ENCODE measurements at regions not wholly inside any gene's neighbourhood (a gene's known extent, or its start where the extent isn't known, plus 50 kb on each side); places are given as distances from the start of the nearest gene placed in this dataset.
"Not testable (repeated sequence)": the region's sequence is repeated elsewhere in the genome, so short reads cannot be mapped to it uniquely, and the experiment has no call there.

GRCh38 chr16:88230967-88231615 is 151.7 kb upstream of the ZNF469 start:
- DNase-seq; H3K4me1 ChIP-seq (ENCODE audit: control extremely low read depth in 1 of 4, control insufficient read depth in 4 of 4, insufficient read depth in 4 of 4, low read length in 3 of 4); H3K36me3 ChIP-seq (ENCODE audit: control insufficient read depth in 4 of 4, insufficient read depth in 4 of 4, low read length in 3 of 4); H3K27ac ChIP-seq (ENCODE audit: insufficient read depth in 1 of 2, low read depth in 1 of 2, low read length in 2 of 2, poor library complexity in 1 of 2, severe bottlenecking in 2 of 2); H3K4me3 ChIP-seq (ENCODE audit: control insufficient read depth in 1 of 7, extremely low read depth in 1 of 7, insufficient read depth in 4 of 7, low read depth in 2 of 7, low read length in 6 of 7); POLR2A ChIA-PET; CTCF ChIA-PET; H3K9me3 ChIP-seq (ENCODE audit: control extremely low read depth in 1 of 5, control insufficient read depth in 4 of 5, insufficient read depth in 2 of 5, low read depth in 1 of 5, low read length in 4 of 5): not testable (repeated sequence)
- 88% methylated on average over 6 of the region's 19 CpGs for WGBS (ENCODE audit: insufficient coverage)
- H3K27me3 ChIP-seq (replicated peaks in 2 of 5; ENCODE audit: control insufficient read depth in 4 of 5, insufficient read depth in 5 of 5, low read length in 4 of 5): peaks cover 0 to 15% (median 0%) of the 10 kb centered on the region in 5 experiments

- POLR2A ChIA-PET; DNase-seq; H3K4me1 ChIP-seq (ENCODE audit: control extremely low read depth in 1 of 4, control insufficient read depth in 4 of 4, insufficient read depth in 4 of 4, low read length in 3 of 4); H3K4me3 ChIP-seq (ENCODE audit: control insufficient read depth in 1 of 7, extremely low read depth in 1 of 7, insufficient read depth in 4 of 7, low read depth in 2 of 7, low read length in 6 of 7); H3K27ac ChIP-seq (ENCODE audit: insufficient read depth in 1 of 2, low read depth in 1 of 2, low read length in 2 of 2, poor library complexity in 1 of 2, severe bottlenecking in 2 of 2); CTCF ChIA-PET; H3K9me3 ChIP-seq (ENCODE audit: control extremely low read depth in 1 of 5, control insufficient read depth in 4 of 5, insufficient read depth in 2 of 5, low read depth in 1 of 5, low read length in 4 of 5); H3K36me3 ChIP-seq (ENCODE audit: control insufficient read depth in 4 of 4, insufficient read depth in 4 of 4, low read length in 3 of 4): not testable (repeated sequence)
- H3K27me3 ChIP-seq (replicated peaks in 2 of 5; ENCODE audit: control insufficient read depth in 4 of 5, insufficient read depth in 5 of 5, low read length in 4 of 5): peaks cover 0 to 15% (median 0%) of the 10 kb centered on the region in 5 experiments
- 92% methylated on average over 9 of the region's 13 CpGs for WGBS (ENCODE audit: insufficient coverage)
Measured at GRCh38 chr16:88231839-88232238, 150.9 kb upstream of the ZNF469 start.

- POLR2A ChIA-PET; H3K36me3 ChIP-seq (ENCODE audit: control insufficient read depth in 4 of 4, insufficient read depth in 4 of 4, low read length in 3 of 4); H3K9me3 ChIP-seq (ENCODE audit: control extremely low read depth in 1 of 5, control insufficient read depth in 4 of 5, insufficient read depth in 2 of 5, low read depth in 1 of 5, low read length in 4 of 5); H3K4me1 ChIP-seq (ENCODE audit: control extremely low read depth in 1 of 4, control insufficient read depth in 4 of 4, insufficient read depth in 4 of 4, low read length in 3 of 4); H3K4me3 ChIP-seq (ENCODE audit: control insufficient read depth in 1 of 7, extremely low read depth in 1 of 7, insufficient read depth in 4 of 7, low read depth in 2 of 7, low read length in 6 of 7); H3K27ac ChIP-seq (ENCODE audit: insufficient read depth in 1 of 2, low read depth in 1 of 2, low read length in 2 of 2, poor library complexity in 1 of 2, severe bottlenecking in 2 of 2); DNase-seq; CTCF ChIA-PET: not testable (repeated sequence)
- H3K27me3 ChIP-seq (replicated peaks in 2 of 5; ENCODE audit: control insufficient read depth in 4 of 5, insufficient read depth in 5 of 5, low read length in 4 of 5): peaks cover 0 to 19% (median under 1%) of the 10 kb centered on the region in 5 experiments
- WGBS (ENCODE audit: insufficient coverage): 78% methylated on average over 10 of the region's 31 CpGs
Measured at GRCh38 chr16:88232401-88233258, 150.1 kb upstream of the ZNF469 start.

- H3K27me3 ChIP-seq (replicated peaks in 2 of 5; ENCODE audit: control insufficient read depth in 4 of 5, insufficient read depth in 5 of 5, low read length in 4 of 5): peaks cover 0 to 21% (median 2%) of the 10 kb centered on the region in 5 experiments
- H3K4me3 ChIP-seq (ENCODE audit: control insufficient read depth in 1 of 7, extremely low read depth in 1 of 7, insufficient read depth in 4 of 7, low read depth in 2 of 7, low read length in 6 of 7); H3K36me3 ChIP-seq (ENCODE audit: control insufficient read depth in 4 of 4, insufficient read depth in 4 of 4, low read length in 3 of 4); H3K9me3 ChIP-seq (ENCODE audit: control extremely low read depth in 1 of 5, control insufficient read depth in 4 of 5, insufficient read depth in 2 of 5, low read depth in 1 of 5, low read length in 4 of 5); CTCF ChIA-PET; DNase-seq; H3K4me1 ChIP-seq (ENCODE audit: control extremely low read depth in 1 of 4, control insufficient read depth in 4 of 4, insufficient read depth in 4 of 4, low read length in 3 of 4); POLR2A ChIA-PET; H3K27ac ChIP-seq (ENCODE audit: insufficient read depth in 1 of 2, low read depth in 1 of 2, low read length in 2 of 2, poor library complexity in 1 of 2, severe bottlenecking in 2 of 2): not testable (repeated sequence)
- 81% methylated on average over 14 of the region's 23 CpGs for WGBS (ENCODE audit: insufficient coverage)
Measured at GRCh38 chr16:88233621-88234420, 148.9 kb upstream of the ZNF469 start.

- POLR2A ChIA-PET; CTCF ChIA-PET; H3K27ac ChIP-seq (ENCODE audit: insufficient read depth in 1 of 2, low read depth in 1 of 2, low read length in 2 of 2, poor library complexity in 1 of 2, severe bottlenecking in 2 of 2); H3K4me3 ChIP-seq (ENCODE audit: control insufficient read depth in 1 of 7, extremely low read depth in 1 of 7, insufficient read depth in 4 of 7, low read depth in 2 of 7, low read length in 6 of 7); H3K9me3 ChIP-seq (ENCODE audit: control extremely low read depth in 1 of 5, control insufficient read depth in 4 of 5, insufficient read depth in 2 of 5, low read depth in 1 of 5, low read length in 4 of 5); DNase-seq; H3K4me1 ChIP-seq (ENCODE audit: control extremely low read depth in 1 of 4, control insufficient read depth in 4 of 4, insufficient read depth in 4 of 4, low read length in 3 of 4); H3K36me3 ChIP-seq (ENCODE audit: control insufficient read depth in 4 of 4, insufficient read depth in 4 of 4, low read length in 3 of 4): not testable (repeated sequence)
- H3K27me3 ChIP-seq (replicated peaks in 2 of 5; ENCODE audit: control insufficient read depth in 4 of 5, insufficient read depth in 5 of 5, low read length in 4 of 5): peaks cover 0 to 21% (median 2%) of the 10 kb centered on the region in 5 experiments
- 95% methylated on average over 17 of the region's 46 CpGs for WGBS (ENCODE audit: insufficient coverage)
Measured at GRCh38 chr16:88234421-88235271, 148.1 kb upstream of the ZNF469 start.

- 95% methylated on average over 4 of the region's 6 CpGs for WGBS (ENCODE audit: insufficient coverage)
- DNase-seq; H3K9me3 ChIP-seq (ENCODE audit: control extremely low read depth in 1 of 5, control insufficient read depth in 4 of 5, insufficient read depth in 2 of 5, low read depth in 1 of 5, low read length in 4 of 5); CTCF ChIA-PET; H3K27ac ChIP-seq (ENCODE audit: insufficient read depth in 1 of 2, low read depth in 1 of 2, low read length in 2 of 2, poor library complexity in 1 of 2, severe bottlenecking in 2 of 2); POLR2A ChIA-PET; H3K4me1 ChIP-seq (ENCODE audit: control extremely low read depth in 1 of 4, control insufficient read depth in 4 of 4, insufficient read depth in 4 of 4, low read length in 3 of 4); H3K4me3 ChIP-seq (ENCODE audit: control insufficient read depth in 1 of 7, extremely low read depth in 1 of 7, insufficient read depth in 4 of 7, low read depth in 2 of 7, low read length in 6 of 7); H3K36me3 ChIP-seq (ENCODE audit: control insufficient read depth in 4 of 4, insufficient read depth in 4 of 4, low read length in 3 of 4): not testable (repeated sequence)
- H3K27me3 ChIP-seq (replicated peaks in 2 of 5; ENCODE audit: control insufficient read depth in 4 of 5, insufficient read depth in 5 of 5, low read length in 4 of 5): peaks cover 0 to 21% (median 2%) of the 10 kb centered on the region in 5 experiments
Measured at GRCh38 chr16:88235691-88236090, 147.1 kb upstream of the ZNF469 start.

All from common myeloid progenitor, CD34-positive (primary cell).